C4-2B (cell line): ENCODE measurements at regions not wholly inside any gene's neighbourhood (a gene's known extent, or its start where the extent isn't known, plus 50 kb on each side); places are given as distances from the start of the nearest gene placed in this dataset.

Experiments
- ZFX ChIP-seq: fragments of 450-650 bp; IDR thresholded peaks from 2 replicates; pipeline ENCODE4 v1.6.1; 2017
- TF ChIP-seq, protein P1 (sequence below): fragments of 450-650 bp; conservative IDR thresholded peaks from 2 replicates; pipeline ENCODE4 v1.5.1; 2017; ENCODE audit warnings: mild to moderate bottlenecking

- TF ChIP-seq, protein P1, sequence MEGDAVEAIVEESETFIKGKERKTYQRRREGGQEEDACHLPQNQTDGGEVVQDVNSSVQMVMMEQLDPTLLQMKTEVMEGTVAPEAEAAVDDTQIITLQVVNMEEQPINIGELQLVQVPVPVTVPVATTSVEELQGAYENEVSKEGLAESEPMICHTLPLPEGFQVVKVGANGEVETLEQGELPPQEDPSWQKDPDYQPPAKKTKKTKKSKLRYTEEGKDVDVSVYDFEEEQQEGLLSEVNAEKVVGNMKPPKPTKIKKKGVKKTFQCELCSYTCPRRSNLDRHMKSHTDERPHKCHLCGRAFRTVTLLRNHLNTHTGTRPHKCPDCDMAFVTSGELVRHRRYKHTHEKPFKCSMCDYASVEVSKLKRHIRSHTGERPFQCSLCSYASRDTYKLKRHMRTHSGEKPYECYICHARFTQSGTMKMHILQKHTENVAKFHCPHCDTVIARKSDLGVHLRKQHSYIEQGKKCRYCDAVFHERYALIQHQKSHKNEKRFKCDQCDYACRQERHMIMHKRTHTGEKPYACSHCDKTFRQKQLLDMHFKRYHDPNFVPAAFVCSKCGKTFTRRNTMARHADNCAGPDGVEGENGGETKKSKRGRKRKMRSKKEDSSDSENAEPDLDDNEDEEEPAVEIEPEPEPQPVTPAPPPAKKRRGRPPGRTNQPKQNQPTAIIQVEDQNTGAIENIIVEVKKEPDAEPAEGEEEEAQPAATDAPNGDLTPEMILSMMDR = no peak
- TF ChIP-seq ZFX = no peak
Observed at GRCh38 chr1:25035523-25036116, 105.5 kb upstream of the RUNX3 start.
